ENCODE measurements at regions not wholly inside any gene's neighbourhood (a gene's known extent, or its start where the extent isn't known, plus 50 kb on each side); places are given as distances from the start of the nearest gene placed in this dataset.
"Not testable (repeated sequence)": the region's sequence is repeated elsewhere in the genome, so short reads cannot be mapped to it uniquely, and the experiment has no call there.

GRCh38 chr6:135673501-135674309, 176.2 kb upstream of the AHI1 start:
- Histone ChIP-seq H3K9me3 (ENCODE audit: control insufficient read depth, insufficient read depth, low read length) (no peaks in the 10 kb centered on the region), H3K27me3 (ENCODE audit: control insufficient read depth, insufficient read depth, low read length) (no peaks in the 10 kb centered on the region), H3K4me3 (ENCODE audit: low read length) (no peak overlapping the region), H3K36me3 (ENCODE audit: control insufficient read depth, insufficient read depth, low read length) (no peaks in the 10 kb centered on the region), H3K27ac (ENCODE audit: low read length) (no peak overlapping the region), H3K4me1 (ENCODE audit: control insufficient read depth, insufficient read depth, low read length) (no peaks in the 10 kb centered on the region)
- WGBS (ENCODE audit: insufficient coverage, insufficient read length) = no CpG with 5 or more reads among the region's 11 CpGs
- DNase-seq (ENCODE audit: low read depth, low spot score) = no peak

GRCh38 chr6:135675026-135675425, 176.5 kb upstream of the PDE7B start:
- no CpG with 5 or more reads among the region's 2 CpGs for WGBS (ENCODE audit: insufficient coverage, insufficient read length)
- Histone ChIP-seq H3K27ac (ENCODE audit: low read length) (no peak overlapping the region), H3K4me3 (ENCODE audit: low read length) (no peak overlapping the region), H3K9me3 (ENCODE audit: control insufficient read depth, insufficient read depth, low read length) (no peaks in the 10 kb centered on the region), H3K4me1 (ENCODE audit: control insufficient read depth, insufficient read depth, low read length) (no peaks in the 10 kb centered on the region), H3K36me3 (ENCODE audit: control insufficient read depth, insufficient read depth, low read length) (no peaks in the 10 kb centered on the region), H3K27me3 (ENCODE audit: control insufficient read depth, insufficient read depth, low read length) (no peaks in the 10 kb centered on the region)
- DNase-seq (ENCODE audit: low read depth, low spot score) = no peak

GRCh38 chr6:135675862-135676261, 175.6 kb upstream of the PDE7B start:
- Histone ChIP-seq H3K27me3 (ENCODE audit: control insufficient read depth, insufficient read depth, low read length) (no peaks in the 10 kb centered on the region), H3K36me3 (ENCODE audit: control insufficient read depth, insufficient read depth, low read length) (no peaks in the 10 kb centered on the region), H3K4me1 (ENCODE audit: control insufficient read depth, insufficient read depth, low read length) (no peaks in the 10 kb centered on the region), H3K4me3 (ENCODE audit: low read length) (no peak overlapping the region), H3K9me3 (ENCODE audit: control insufficient read depth, insufficient read depth, low read length) (no peaks in the 10 kb centered on the region), H3K27ac (ENCODE audit: low read length) (no peak overlapping the region)
- no CpG with 5 or more reads among the region's 1 CpG for WGBS (ENCODE audit: insufficient coverage, insufficient read length)
- DNase-seq (ENCODE audit: low read depth, low spot score) = peak; percentile 43

GRCh38 chr6:135680964-135681913, 170.3 kb upstream of the PDE7B start:
- Histone ChIP-seq H3K27me3 (ENCODE audit: control insufficient read depth, insufficient read depth, low read length) (no peaks in the 10 kb centered on the region), H3K4me3 (ENCODE audit: low read length) (no peak overlapping the region), H3K36me3 (ENCODE audit: control insufficient read depth, insufficient read depth, low read length) (no peaks in the 10 kb centered on the region), H3K4me1 (ENCODE audit: control insufficient read depth, insufficient read depth, low read length) (no peaks in the 10 kb centered on the region), H3K27ac (ENCODE audit: low read length) (no peak overlapping the region), H3K9me3 (ENCODE audit: control insufficient read depth, insufficient read depth, low read length) (no peaks in the 10 kb centered on the region)
- WGBS (ENCODE audit: insufficient coverage, insufficient read length) = no CpG with 5 or more reads among the region's 2 CpGs
- DNase-seq (ENCODE audit: low read depth, low spot score) = no peak

- no peaks in the 10 kb centered on the region for H3K9me3 ChIP-seq (ENCODE audit: control insufficient read depth, insufficient read depth, low read length)
- no peak for DNase-seq (ENCODE audit: low read depth, low spot score)
- no peaks in the 10 kb centered on the region for H3K4me1 ChIP-seq (ENCODE audit: control insufficient read depth, insufficient read depth, low read length)
- no peak overlapping the region for H3K27ac ChIP-seq (ENCODE audit: low read length)
- H3K4me3 ChIP-seq (ENCODE audit: low read length) = no peak overlapping the region
- H3K27me3 ChIP-seq (ENCODE audit: control insufficient read depth, insufficient read depth, low read length) = no peaks in the 10 kb centered on the region
- H3K36me3 ChIP-seq (ENCODE audit: control insufficient read depth, insufficient read depth, low read length) = no peaks in the 10 kb centered on the region
- no CpG with 5 or more reads among the region's 2 CpGs for WGBS (ENCODE audit: insufficient coverage, insufficient read length)
These were observed 164.7 kb upstream of the PDE7B start for GRCh38 chr6:135686784-135687301.

- H3K36me3 ChIP-seq (ENCODE audit: control insufficient read depth, insufficient read depth, low read length); H3K4me3 ChIP-seq (ENCODE audit: low read length); H3K9me3 ChIP-seq (ENCODE audit: control insufficient read depth, insufficient read depth, low read length); DNase-seq (ENCODE audit: low read depth, low spot score); H3K27ac ChIP-seq (ENCODE audit: low read length); H3K4me1 ChIP-seq (ENCODE audit: control insufficient read depth, insufficient read depth, low read length); H3K27me3 ChIP-seq (ENCODE audit: control insufficient read depth, insufficient read depth, low read length): not testable (repeated sequence)
- WGBS (ENCODE audit: insufficient coverage, insufficient read length) = no CpG with 5 or more reads among the region's 6 CpGs
These were observed 163.0 kb upstream of the PDE7B start for GRCh38 chr6:135688476-135688875.

- H3K27ac ChIP-seq (ENCODE audit: low read length) = no peak overlapping the region
- H3K36me3 ChIP-seq (ENCODE audit: control insufficient read depth, insufficient read depth, low read length) = no peaks in the 10 kb centered on the region
These were observed 159.1 kb upstream of the PDE7B start for GRCh38 chr6:135692426-135692825.

GRCh38 chr6:135693811-135694370, 157.6 kb upstream of the PDE7B start:
- DNase-seq (ENCODE audit: low read depth, low spot score) = no peak
- Histone ChIP-seq H3K36me3 (ENCODE audit: control insufficient read depth, insufficient read depth, low read length) (no peaks in the 10 kb centered on the region), H3K4me1 (ENCODE audit: control insufficient read depth, insufficient read depth, low read length) (no peaks in the 10 kb centered on the region), H3K4me3 (ENCODE audit: low read length) (no peak overlapping the region), H3K9me3 (ENCODE audit: control insufficient read depth, insufficient read depth, low read length) (no peaks in the 10 kb centered on the region), H3K27me3 (ENCODE audit: control insufficient read depth, insufficient read depth, low read length) (no peaks in the 10 kb centered on the region), H3K27ac (ENCODE audit: low read length) (no peak overlapping the region)
- 100% methylated on average over 1 of the region's 7 CpGs for WGBS (ENCODE audit: insufficient coverage, insufficient read length)

More at GRCh38 chr6:135692426-135692825, 159.1 kb upstream of the PDE7B start:
- H3K27me3 ChIP-seq (ENCODE audit: control insufficient read depth, insufficient read depth, low read length) = no peaks in the 10 kb centered on the region
- WGBS (ENCODE audit: insufficient coverage, insufficient read length) = no CpG with 5 or more reads among the region's 2 CpGs
- no peaks in the 10 kb centered on the region for H3K9me3 ChIP-seq (ENCODE audit: control insufficient read depth, insufficient read depth, low read length)
- no peak overlapping the region for H3K4me3 ChIP-seq (ENCODE audit: low read length)
- no peaks in the 10 kb centered on the region for H3K4me1 ChIP-seq (ENCODE audit: control insufficient read depth, insufficient read depth, low read length)
- DNase-seq (ENCODE audit: low read depth, low spot score) = no peak

- DNase-seq (ENCODE audit: low read depth, low spot score) = no peak
- Histone ChIP-seq H3K36me3 (ENCODE audit: control insufficient read depth, insufficient read depth, low read length) (no peaks in the 10 kb centered on the region), H3K4me1 (ENCODE audit: control insufficient read depth, insufficient read depth, low read length) (no peaks in the 10 kb centered on the region), H3K9me3 (ENCODE audit: control insufficient read depth, insufficient read depth, low read length) (no peaks in the 10 kb centered on the region), H3K27me3 (ENCODE audit: control insufficient read depth, insufficient read depth, low read length) (no peaks in the 10 kb centered on the region), H3K27ac (ENCODE audit: low read length) (no peak overlapping the region), H3K4me3 (ENCODE audit: low read length) (no peak overlapping the region)
- WGBS (ENCODE audit: insufficient coverage, insufficient read length) = no CpG with 5 or more reads among the region's 3 CpGs
These were observed 151.8 kb upstream of the PDE7B start for GRCh38 chr6:135699705-135700104.

- H3K9me3 ChIP-seq (ENCODE audit: control insufficient read depth, insufficient read depth, low read length) = no peaks in the 10 kb centered on the region
- no peak overlapping the region for H3K27ac ChIP-seq (ENCODE audit: low read length)
- H3K27me3 ChIP-seq (ENCODE audit: control insufficient read depth, insufficient read depth, low read length) = no peaks in the 10 kb centered on the region
- no peak overlapping the region for H3K4me3 ChIP-seq (ENCODE audit: low read length)
- no peaks in the 10 kb centered on the region for H3K4me1 ChIP-seq (ENCODE audit: control insufficient read depth, insufficient read depth, low read length)
- DNase-seq (ENCODE audit: low read depth, low spot score) = no peak
- 100% methylated on average over 1 of the region's 3 CpGs for WGBS (ENCODE audit: insufficient coverage, insufficient read length)
- no peaks in the 10 kb centered on the region for H3K36me3 ChIP-seq (ENCODE audit: control insufficient read depth, insufficient read depth, low read length)
These were observed 150.1 kb upstream of the PDE7B start for GRCh38 chr6:135701426-135701825.
